PFSK-1 (cell line): ENCODE measurements at regions not wholly inside any gene's neighbourhood (a gene's known extent, or its start where the extent isn't known, plus 50 kb on each side); places are given as distances from the start of the nearest gene placed in this dataset.

Experiments used
- POLR2AphosphoS5 ChIP-seq: IDR thresholded peaks from 2 replicates; pipeline ENCODE4 v1.6.1; 2012; ENCODE audit warnings: low read depth, mild to moderate bottlenecking, control low read depth, low read length, moderate library complexity
- REST ChIP-seq, 2 experiments: IDR thresholded peaks; 2 replicates each; pipeline versions ENCODE4 v1.6.1 to v1.8.0; 2011 to 2012; ENCODE audit warnings: low read depth in 2 of 2, low read length in 2 of 2, control low read depth in 1 of 2, inconsistent platforms in 1 of 2, mild to moderate bottlenecking in 1 of 2, moderate library complexity in 1 of 2; ENCODE audit not compliant: insufficient read depth in 1 of 2
- SIN3A ChIP-seq: IDR thresholded peaks from 2 replicates; pipeline ENCODE4 v1.6.1; 2012; ENCODE audit warnings: mild to moderate bottlenecking, low read length, moderate library complexity, borderline replicate concordance; ENCODE audit not compliant: insufficient read depth
- TAF1 ChIP-seq: IDR thresholded peaks from 2 replicates; pipeline ENCODE4 v1.6.1; 2012; ENCODE audit warnings: low read length, control low read depth, borderline replicate concordance; ENCODE audit not compliant: insufficient read depth

- TF ChIP-seq REST (IDR thresholded peaks at IDR 0.05; ENCODE audit: insufficient read depth in 1 of 2, low read depth in 2 of 2, low read length in 2 of 2) (no peak), TAF1 (no peak), SIN3A (no peak), POLR2AphosphoS5 (no peak)
Observed at GRCh38 chrX:39945709-39946108, 152.0 kb downstream of the BCOR start.
